Activated T-cell treated with anti-CD3 and anti-CD28 coated beads for 1 hour (primary cell): ENCODE measurements at regions not wholly inside any gene's neighbourhood (a gene's known extent, or its start where the extent isn't known, plus 50 kb on each side); places are given as distances from the start of the nearest gene placed in this dataset.

ENCODE experiments used
- DNase-seq: peaks from one replicate; pipeline ENCODE4 v3.0.0-alpha.2; 2020; ENCODE audit warnings: low read depth

DNA sequence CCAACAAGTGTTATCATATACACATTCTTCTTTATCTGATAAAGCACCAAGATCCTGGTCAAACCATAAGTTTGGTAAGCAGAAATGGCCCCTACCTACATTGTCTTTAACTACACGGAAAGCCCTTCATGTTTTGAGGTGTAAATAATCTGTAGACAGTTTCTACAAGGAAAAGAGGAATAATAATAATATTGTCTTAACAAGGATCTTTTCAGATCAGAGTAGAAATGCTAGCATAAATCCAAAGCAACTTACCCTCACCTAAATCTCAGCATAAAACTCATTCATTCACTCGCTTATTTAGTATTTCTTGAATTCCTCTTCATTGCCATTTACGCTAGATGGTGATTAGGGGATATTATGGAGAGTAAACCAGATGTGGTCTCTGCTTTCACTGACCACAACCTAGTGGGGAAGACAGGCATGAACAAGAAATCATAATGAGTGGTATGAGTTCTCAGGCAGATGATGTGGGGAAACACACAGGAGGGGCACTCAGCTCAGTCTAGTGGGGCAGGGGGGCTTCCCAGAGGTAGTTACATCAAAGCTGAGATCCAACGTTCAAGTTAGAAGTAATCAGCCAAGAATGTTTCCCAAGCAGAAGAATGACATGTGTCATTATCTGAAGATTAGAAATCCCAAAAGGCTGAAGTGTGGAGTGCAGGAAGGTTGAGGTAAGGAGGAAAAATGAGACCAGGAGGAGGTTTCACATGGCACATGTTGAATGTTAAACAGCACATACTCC lies 65.4 kb upstream of the ZC3H12C start:
- DNase-seq = no peak

- no peak for DNase-seq
These were observed 64.3 kb upstream of the ZC3H12C start for GRCh38 chr11:110028921-110029320.

DNA sequence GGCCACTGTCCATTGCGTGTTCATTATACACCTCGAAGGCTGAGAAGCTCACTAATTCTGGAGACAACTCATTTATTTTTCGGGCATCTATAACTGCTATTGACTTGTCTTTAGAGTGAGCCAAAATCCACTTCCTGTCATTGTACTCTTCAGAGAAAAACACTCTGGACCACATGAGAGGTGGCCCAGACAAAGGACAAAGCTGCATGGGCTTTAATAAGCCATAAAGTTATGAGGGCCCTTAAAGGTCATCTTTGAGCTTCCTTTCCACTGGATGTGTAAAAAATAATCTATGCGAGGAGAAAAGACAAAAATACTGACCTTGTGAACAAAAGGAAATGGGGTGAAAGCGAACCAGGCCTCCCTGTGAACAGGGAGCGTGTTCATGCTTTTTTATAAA lies 63.5 kb upstream of the ZC3H12C start:
- DNase-seq = no peak

- no peak for DNase-seq
These were observed 62.0 kb upstream of the ZC3H12C start for GRCh38 chr11:110031171-110031570.

DNA sequence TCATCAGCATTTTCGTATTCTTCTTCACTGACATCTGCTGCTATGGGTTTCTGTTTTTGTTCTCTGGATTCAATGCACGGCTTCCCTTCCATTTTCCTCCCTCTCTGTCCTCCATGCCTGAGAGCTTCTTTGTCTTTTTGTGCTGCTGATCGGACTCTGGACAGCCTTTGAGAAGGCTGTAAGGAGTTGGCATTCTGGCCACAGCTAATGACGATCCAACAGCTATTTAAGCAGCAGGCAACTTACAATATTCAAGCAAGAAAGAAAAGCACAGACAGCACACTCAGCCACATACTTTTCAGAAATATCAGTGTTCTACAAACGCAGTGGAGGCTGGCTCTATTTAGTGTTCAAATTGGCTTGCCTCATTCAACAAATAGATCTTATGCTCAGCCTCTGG lies 60.9 kb upstream of the ZC3H12C start:
- no peak for DNase-seq

DNA sequence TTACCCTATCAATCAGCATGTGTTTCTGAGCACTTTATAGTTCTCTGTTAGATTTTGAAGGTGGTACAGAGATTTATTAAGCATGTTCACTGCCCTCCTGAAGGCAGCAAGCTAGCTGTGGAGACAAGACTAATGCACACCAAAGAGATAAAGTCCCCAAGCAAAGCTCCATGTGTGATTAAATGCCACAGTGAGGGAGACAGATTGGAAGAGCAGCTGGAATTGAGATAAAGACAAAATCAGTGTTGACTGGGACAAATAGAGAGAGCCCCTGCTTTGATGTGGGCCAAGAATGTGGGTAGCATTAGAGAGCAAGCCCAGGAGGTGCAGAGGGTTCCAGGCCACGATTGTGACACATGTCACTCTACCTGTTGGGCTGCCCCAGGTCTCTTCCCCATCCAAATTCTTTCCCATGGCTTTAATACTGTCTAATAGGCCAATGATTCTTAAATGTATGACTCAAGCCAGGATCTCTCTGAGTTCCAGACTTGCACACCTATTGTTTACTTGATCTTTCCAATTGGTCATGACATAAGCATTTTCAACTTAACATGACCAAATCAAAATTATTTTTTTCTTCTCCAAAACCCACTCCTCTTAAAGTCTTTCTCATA lies 60.1 kb upstream of the ZC3H12C start:
- no peak for DNase-seq

DNA sequence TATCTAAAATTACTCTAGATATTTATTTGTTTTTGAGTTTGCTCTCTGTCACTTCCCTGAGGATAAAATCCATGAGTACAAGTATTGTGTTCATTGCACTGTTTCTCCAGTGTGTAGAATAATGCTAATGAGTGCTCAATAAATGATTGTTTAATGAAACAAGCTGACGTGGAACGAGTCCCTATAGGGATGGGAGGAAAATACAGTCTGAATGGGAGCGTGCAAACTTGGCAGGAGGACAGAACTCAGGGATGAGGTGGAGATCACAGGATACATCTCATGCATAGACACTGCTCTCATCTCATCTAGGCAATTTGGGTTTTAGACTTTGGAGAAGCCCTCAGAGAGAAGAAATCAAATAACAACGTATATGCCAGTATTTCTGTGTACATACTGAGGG lies 58.4 kb upstream of the ZC3H12C start:
- DNase-seq = no peak

GRCh38 chr11:110035357-110035756 lies 57.8 kb upstream of the ZC3H12C start:
- no peak for DNase-seq

DNA sequence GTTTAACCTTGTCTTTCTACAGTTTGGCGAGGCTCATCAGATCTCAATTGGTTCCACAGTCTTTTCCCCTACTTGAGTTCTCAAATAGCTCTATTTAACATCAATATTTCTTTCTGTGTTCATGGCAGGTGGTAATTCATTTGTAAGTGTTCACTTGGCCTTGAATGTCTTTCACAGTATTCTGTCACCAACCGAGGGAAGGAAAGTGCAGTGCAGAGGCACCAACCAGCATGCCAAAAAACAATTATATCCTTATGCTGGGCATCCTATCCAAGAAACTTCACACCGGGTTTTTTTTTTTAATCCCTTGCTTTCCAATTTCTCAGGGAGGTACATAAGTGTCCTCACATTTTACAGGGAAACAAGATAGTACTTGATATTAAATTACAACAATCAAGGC lies 55.0 kb upstream of the ZC3H12C start:
- no peak for DNase-seq
